ENCODE measurements at regions not wholly inside any gene's neighbourhood (a gene's known extent, or its start where the extent isn't known, plus 50 kb on each side); places are given as distances from the start of the nearest gene placed in this dataset.

- Histone ChIP-seq H3K4me3 (no peak overlapping the region), H3K9me3 (no peaks in the 10 kb centered on the region), H3K36me3 (no peaks in the 10 kb centered on the region), H3K27me3 (no peaks in the 10 kb centered on the region; the same call in 1 of the 2 replicates)
- no peak for DNase-seq
Measured at GRCh38 chr5:118007262-118007661, 981.1 kb downstream of the DTWD2 start.

DNA sequence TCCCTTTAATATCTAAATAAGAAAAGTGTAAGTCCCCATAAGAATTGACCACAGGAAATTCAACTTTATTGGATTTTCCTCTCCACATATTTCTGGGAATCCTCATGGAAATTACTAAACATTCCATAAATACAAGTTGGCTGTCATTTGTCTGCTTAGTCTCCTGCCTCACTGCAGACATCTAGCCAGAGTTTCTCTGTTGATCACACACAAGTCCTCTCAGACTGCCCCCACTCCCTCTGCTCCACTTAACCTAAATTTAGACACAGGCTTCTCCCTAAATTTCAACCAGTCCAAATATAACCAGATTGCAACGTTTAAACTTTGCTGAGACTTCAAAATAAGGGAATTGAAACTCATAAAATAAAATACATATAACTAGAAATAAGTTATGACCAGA is 982.1 kb downstream of the DTWD2 start:
- H3K27me3 ChIP-seq, result no peaks in the 10 kb centered on the region; the same call in 1 of the 2 replicates
- H3K9me3 ChIP-seq, result no peaks in the 10 kb centered on the region
- no peaks in the 10 kb centered on the region for H3K36me3 ChIP-seq
- no peak for DNase-seq
- H3K4me3 ChIP-seq, result no peak overlapping the region

DNA sequence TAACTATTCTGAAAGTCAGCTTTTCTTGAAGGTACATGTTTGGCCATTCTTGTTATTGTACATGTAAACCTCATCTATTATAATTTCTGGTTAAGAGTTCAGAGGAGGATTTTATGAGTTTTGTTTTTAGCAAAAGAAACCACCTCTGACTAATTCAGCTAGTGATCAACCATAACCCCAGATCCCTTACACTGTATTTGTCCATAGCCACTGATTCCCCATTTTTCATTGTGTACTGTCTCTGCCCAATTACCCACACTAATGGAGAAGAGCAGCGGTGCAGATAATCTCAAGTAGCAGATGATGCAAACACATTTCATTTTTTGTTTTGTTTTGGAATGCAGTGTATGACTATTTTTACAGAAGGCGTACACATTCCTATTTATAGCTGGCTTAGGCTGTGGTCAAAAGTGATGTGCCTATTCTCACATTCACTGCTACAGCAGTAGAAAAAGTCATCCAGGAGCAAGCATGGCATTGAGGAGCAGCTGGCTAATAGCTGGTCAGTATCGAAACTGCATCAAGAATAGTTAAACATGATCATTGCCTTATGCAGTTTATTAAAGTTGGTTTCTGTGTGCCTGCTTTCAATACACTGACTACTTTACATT is 988.3 kb downstream of the DTWD2 start:
- Histone ChIP-seq H3K4me3 (no peak overlapping the region), H3K27me3 (no peaks in the 10 kb centered on the region; the same call in 1 of the 2 replicates), H3K36me3 (no peaks in the 10 kb centered on the region), H3K9me3 (no peaks in the 10 kb centered on the region)
- no peak for DNase-seq

GRCh38 chr5:117982691-117983090 is 1005.7 kb downstream of the DTWD2 start:
- no peak overlapping the region for H3K4me3 ChIP-seq
- DNase-seq, result no peak
- H3K27me3 ChIP-seq, result no peaks in the 10 kb centered on the region; the same call in 1 of the 2 replicates
- no peaks in the 10 kb centered on the region for H3K36me3 ChIP-seq
- no peaks in the 10 kb centered on the region for H3K9me3 ChIP-seq

DNA sequence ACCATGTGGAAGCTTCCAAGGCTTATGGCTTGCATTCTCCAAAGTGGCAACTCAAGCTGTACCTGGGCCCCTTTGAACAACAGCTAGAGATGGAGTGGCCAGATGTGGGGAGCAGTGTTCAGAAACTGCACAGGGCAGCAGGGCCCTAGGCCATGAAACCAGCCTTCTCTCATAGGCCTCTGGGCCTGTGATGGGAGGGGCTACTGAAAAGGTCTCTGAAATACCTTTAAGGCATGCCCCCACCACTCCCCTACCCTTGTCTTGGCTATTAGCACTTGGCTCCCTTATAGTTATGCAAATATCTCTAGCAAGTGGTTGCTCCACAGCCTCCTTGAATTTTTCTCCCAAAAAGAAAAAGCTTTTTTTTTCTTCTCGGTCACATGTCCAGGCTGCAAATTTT is 1014.6 kb downstream of the DTWD2 start:
- DNase-seq, result no peak
- no peaks in the 10 kb centered on the region for H3K9me3 ChIP-seq
- no peak overlapping the region for H3K4me3 ChIP-seq
- no peaks in the 10 kb centered on the region for H3K27me3 ChIP-seq
- H3K36me3 ChIP-seq, result no peaks in the 10 kb centered on the region

DNA sequence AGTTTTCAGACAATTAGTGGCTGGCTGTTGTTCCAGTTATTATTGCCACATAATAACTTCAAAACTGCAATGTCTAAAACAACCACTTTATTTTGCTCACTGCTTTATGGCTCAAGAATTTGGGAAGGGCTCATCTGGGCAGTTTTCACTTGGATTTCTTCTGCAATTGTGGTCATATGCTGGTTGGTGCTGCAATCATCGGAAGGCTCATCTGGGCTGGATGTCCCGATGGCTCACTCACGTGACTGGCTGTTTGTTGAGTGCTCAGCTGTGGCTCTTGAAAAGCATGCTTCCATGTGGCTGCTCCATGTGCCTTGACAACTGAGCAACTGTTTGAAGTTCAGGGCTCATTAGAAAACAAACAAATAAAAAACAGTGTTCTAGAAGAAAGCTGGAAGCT is 1032.5 kb downstream of the DTWD2 start:
- H3K4me3 ChIP-seq, result no peak overlapping the region
- H3K9me3 ChIP-seq, result no peaks in the 10 kb centered on the region
- no peaks in the 10 kb centered on the region for H3K36me3 ChIP-seq
- DNase-seq, result no peak
- no peaks in the 10 kb centered on the region for H3K27me3 ChIP-seq

DNA sequence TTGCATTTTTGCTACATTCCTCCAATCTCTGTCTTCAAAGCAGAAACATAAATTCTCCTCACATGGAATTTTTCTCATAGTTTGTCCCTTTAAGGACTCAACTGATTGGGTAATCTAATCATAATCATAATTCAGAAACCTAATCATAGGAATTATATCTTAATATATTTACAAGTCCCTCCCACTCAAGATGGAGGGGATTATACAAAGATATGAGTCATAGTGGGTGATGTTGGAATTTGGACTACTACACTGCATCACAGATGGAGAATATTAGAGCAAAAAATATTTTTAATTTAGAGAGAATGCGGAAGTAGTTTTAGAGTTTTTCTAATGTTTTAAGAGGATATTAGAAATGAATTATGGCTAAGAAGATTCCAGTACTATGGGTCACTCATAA is 1034.0 kb downstream of the DTWD2 start:
- Histone ChIP-seq H3K4me3 (no peak overlapping the region), H3K9me3 (no peaks in the 10 kb centered on the region), H3K36me3 (no peaks in the 10 kb centered on the region), H3K27me3 (no peaks in the 10 kb centered on the region)
- DNase-seq, result no peak

GRCh38 chr5:117953272-117953671 is 1035.1 kb downstream of the DTWD2 start:
- Histone ChIP-seq H3K4me3 (no peak overlapping the region), H3K36me3 (no peaks in the 10 kb centered on the region), H3K9me3 (no peaks in the 10 kb centered on the region), H3K27me3 (no peaks in the 10 kb centered on the region)
- DNase-seq, result no peak

- no peaks in the 10 kb centered on the region for H3K36me3 ChIP-seq
- no peak for DNase-seq
Measured at GRCh38 chr5:117947836-117948235, 1040.5 kb downstream of the DTWD2 start.

GRCh38 chr5:117947121-117947520 is 1041.2 kb downstream of the DTWD2 start:
- Histone ChIP-seq H3K27me3 (no peaks in the 10 kb centered on the region), H3K36me3 (no peaks in the 10 kb centered on the region), H3K9me3 (no peaks in the 10 kb centered on the region), H3K4me3 (no peak overlapping the region)
- no peak for DNase-seq

More at GRCh38 chr5:117947836-117948235, 1040.5 kb downstream of the DTWD2 start:
- Histone ChIP-seq H3K9me3 (no peaks in the 10 kb centered on the region), H3K27me3 (no peaks in the 10 kb centered on the region), H3K4me3 (no peak overlapping the region)

GRCh38 chr5:117945258-117945657 is 1043.1 kb downstream of the DTWD2 start:
- no peaks in the 10 kb centered on the region for H3K9me3 ChIP-seq
- no peak for DNase-seq
- no peaks in the 10 kb centered on the region for H3K36me3 ChIP-seq
- H3K27me3 ChIP-seq, result no peaks in the 10 kb centered on the region
- H3K4me3 ChIP-seq, result no peak overlapping the region

DNA sequence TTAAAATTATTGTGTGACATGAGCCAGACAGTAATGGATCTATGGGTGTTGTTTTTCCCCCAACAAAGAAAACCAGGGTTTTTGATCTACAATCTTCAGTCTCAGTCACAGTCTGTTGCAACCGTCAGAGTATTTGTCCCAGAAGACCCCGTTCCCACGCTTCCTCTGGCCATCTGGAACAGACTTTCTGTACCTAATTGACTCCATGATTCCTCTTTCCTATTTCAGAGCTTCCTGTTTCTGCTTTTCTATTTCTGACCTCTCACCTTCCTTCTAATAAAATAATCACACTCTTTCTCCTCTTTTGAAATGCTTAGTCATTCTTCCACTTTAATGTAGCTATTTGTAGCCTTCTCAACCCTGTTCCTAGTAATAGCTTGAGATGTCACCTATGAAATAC is 1044.8 kb downstream of the DTWD2 start:
- DNase-seq, result no peak
- no peaks in the 10 kb centered on the region for H3K9me3 ChIP-seq
- no peak overlapping the region for H3K4me3 ChIP-seq
- H3K27me3 ChIP-seq, result no peaks in the 10 kb centered on the region
- no peaks in the 10 kb centered on the region for H3K36me3 ChIP-seq

- no peaks in the 10 kb centered on the region for H3K27me3 ChIP-seq
- no peak overlapping the region for H3K4me3 ChIP-seq
- no peaks in the 10 kb centered on the region for H3K9me3 ChIP-seq
- no peaks in the 10 kb centered on the region for H3K36me3 ChIP-seq
- no peak for DNase-seq
Measured at GRCh38 chr5:117942861-117943519, 1045.4 kb downstream of the DTWD2 start.

GRCh38 chr5:117893211-117893610 is 1095.1 kb downstream of the DTWD2 start:
- Histone ChIP-seq H3K9me3 (no peaks in the 10 kb centered on the region), H3K4me3 (no peak overlapping the region), H3K36me3 (no peaks in the 10 kb centered on the region), H3K27me3 (no peaks in the 10 kb centered on the region)
- no peak for DNase-seq

DNA sequence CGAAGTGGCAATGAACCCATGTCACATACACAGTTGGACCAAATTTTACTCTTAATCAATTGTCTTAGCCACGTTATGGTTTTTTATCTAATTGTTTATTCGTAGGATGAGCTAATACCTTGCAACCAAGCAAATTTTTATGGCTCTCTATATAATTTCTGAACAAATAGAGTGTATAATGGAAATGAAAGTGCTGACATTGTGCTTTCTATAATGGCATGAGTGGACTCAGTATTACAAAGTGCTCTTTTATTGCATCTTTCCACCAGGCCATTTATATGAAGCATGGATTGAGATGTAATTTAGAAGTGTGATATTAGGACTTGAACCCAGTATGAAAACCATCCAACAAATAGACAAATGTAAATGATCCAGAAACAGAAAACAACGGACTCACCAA is 1096.0 kb downstream of the DTWD2 start:
- Histone ChIP-seq H3K27me3 (no peaks in the 10 kb centered on the region), H3K36me3 (no peaks in the 10 kb centered on the region), H3K9me3 (no peaks in the 10 kb centered on the region), H3K4me3 (no peak overlapping the region)
- DNase-seq, result no peak

- Histone ChIP-seq H3K4me3 (no peak overlapping the region), H3K27me3 (no peaks in the 10 kb centered on the region), H3K9me3 (no peaks in the 10 kb centered on the region), H3K36me3 (no peaks in the 10 kb centered on the region)
- DNase-seq, result no peak
Measured at GRCh38 chr5:117889596-117889995, 1098.8 kb downstream of the DTWD2 start.

- Histone ChIP-seq H3K4me3 (peak overlapping the region; percentile 5; the same call in 1 of the 2 replicates), H3K9me3 (no peaks in the 10 kb centered on the region), H3K27me3 (no peaks in the 10 kb centered on the region), H3K36me3 (no peaks in the 10 kb centered on the region)
- no peak for DNase-seq
Measured at GRCh38 chr5:117888688-117889087, 1099.7 kb downstream of the DTWD2 start.
